Gastrocnemius medialis (tissue), 4 donors: ENCODE measurements at regions not wholly inside any gene's neighbourhood (a gene's known extent, or its start where the extent isn't known, plus 50 kb on each side); places are given as distances from the start of the nearest gene placed in this dataset.
"Not testable (repeated sequence)": the region's sequence is repeated elsewhere in the genome, so short reads cannot be mapped to it uniquely, and the experiment has no call there.

ENCODE experiments used
- ATAC-seq, 2 donors: fragments of 150-250 bp; one replicate each; pipeline ENCODE4 v1.9.1; 2016
- DNase-seq, 2 donors: peaks; one replicate each; pipeline ENCODE4 v3.0.0-alpha.2; 2019
- H3K27ac ChIP-seq, 4 donors: fragments of 200-600 bp; sonication (generic); 1 replicate in 1 of 4; 2 replicates in 3 of 4; pipeline ENCODE4 v1.5.1; 2016 to 2018; ENCODE audit warnings: mild to moderate bottlenecking in 2 of 4, moderate library complexity in 1 of 4
- H3K27me3 ChIP-seq, 3 donors: fragments of 200-600 bp; sonication (generic) in 2 of 3; 1 replicate in 1 of 3; 2 replicates in 2 of 3; pipeline versions ENCODE4 v1.5.1 to v1.6.0; 2016 to 2019; ENCODE audit warnings: mild to moderate bottlenecking in 1 of 3, moderate library complexity in 1 of 3
- H3K36me3 ChIP-seq, 2 donors: fragments of 200-600 bp; sonication (generic) in 1 of 2; one replicate each; pipeline ENCODE4 v1.5.1; 2017 to 2018
- H3K4me1 ChIP-seq, 2 donors: fragments of 200-600 bp; sonication (generic) in 1 of 2; one replicate each; pipeline ENCODE4 v1.5.1; 2016 to 2017; ENCODE audit warnings: mild to moderate bottlenecking in 2 of 2
- H3K4me3 ChIP-seq, 4 donors: fragments of 200-600 bp; sonication (generic) in 3 of 4; 1 replicate in 1 of 4; 2 replicates in 3 of 4; pipeline ENCODE4 v1.5.1; 2016 to 2019; ENCODE audit warnings: mild to moderate bottlenecking in 2 of 4
- H3K9me3 ChIP-seq, 3 donors: fragments of 200-600 bp; sonication (generic) in 2 of 3; 1 replicate in 1 of 3; 2 replicates in 2 of 3; pipeline ENCODE4 v1.5.1; 2016 to 2019
- POLR2A ChIP-seq, 2 donors: fragments of 450-650 bp; IDR thresholded peaks; one replicate each; pipeline ENCODE4 v1.6.1; 2017; ENCODE audit warnings: antibody characterized with exemption in 2 of 2, mild to moderate bottlenecking in 2 of 2, moderate library complexity in 2 of 2
- in situ Hi-C, 4 donors: fragments of 200-750 bp; cut with MboI; loops; one replicate each; pipeline versions ENCODE4 v1.15.0 to v1.8.0; 2017; ENCODE audit warnings: low sequenced_read_pairs in 4 of 4
- intact Hi-C: fragments of 100-400 bp; cut with DNase I; formaldehyde crosslinking; loops from one replicate; pipeline ENCODE4 v1.15.1; 2023; ENCODE audit warnings: low total_unique reads
- TF ChIP-seq, protein P1 (sequence below), 5 experiments: fragments of 450-650 bp in 3 of 5; fragments of 200-600 bp in 2 of 5; sonication (generic) in 2 of 5; IDR thresholded peaks in 4 of 5; conservative IDR thresholded peaks in 1 of 5; 1 replicate in 4 of 5; 2 replicates in 1 of 5; pipeline ENCODE4 v1.5.1; 2016 to 2019; ENCODE audit warnings: antibody characterized with exemption in 5 of 5, mild to moderate bottlenecking in 3 of 5, moderate library complexity in 3 of 5

DNA sequence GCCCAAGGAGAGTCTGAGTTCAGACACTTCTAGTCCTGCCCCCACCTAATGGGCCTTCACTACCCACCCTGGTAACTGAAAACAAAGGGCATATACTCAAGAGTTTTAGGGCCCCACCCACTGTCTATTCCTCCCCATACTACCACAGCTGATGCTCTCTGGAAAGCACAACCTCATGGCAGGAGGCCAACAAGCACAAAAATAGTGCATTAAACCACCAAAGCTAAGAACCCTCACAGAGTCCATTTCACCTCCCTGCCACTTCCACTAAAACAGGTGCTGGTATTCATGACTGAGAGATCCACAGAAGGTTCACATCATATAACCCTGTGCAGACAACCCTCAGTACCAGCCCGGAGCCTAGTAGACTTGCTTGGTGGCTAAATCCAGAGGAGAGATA is 132.1 kb upstream of the ADGRB3 start:
- no peak for TF ChIP-seq POLR2A (IDR thresholded peaks at IDR 0.05)
- TF ChIP-seq, protein P1, sequence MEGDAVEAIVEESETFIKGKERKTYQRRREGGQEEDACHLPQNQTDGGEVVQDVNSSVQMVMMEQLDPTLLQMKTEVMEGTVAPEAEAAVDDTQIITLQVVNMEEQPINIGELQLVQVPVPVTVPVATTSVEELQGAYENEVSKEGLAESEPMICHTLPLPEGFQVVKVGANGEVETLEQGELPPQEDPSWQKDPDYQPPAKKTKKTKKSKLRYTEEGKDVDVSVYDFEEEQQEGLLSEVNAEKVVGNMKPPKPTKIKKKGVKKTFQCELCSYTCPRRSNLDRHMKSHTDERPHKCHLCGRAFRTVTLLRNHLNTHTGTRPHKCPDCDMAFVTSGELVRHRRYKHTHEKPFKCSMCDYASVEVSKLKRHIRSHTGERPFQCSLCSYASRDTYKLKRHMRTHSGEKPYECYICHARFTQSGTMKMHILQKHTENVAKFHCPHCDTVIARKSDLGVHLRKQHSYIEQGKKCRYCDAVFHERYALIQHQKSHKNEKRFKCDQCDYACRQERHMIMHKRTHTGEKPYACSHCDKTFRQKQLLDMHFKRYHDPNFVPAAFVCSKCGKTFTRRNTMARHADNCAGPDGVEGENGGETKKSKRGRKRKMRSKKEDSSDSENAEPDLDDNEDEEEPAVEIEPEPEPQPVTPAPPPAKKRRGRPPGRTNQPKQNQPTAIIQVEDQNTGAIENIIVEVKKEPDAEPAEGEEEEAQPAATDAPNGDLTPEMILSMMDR (IDR thresholded peaks at IDR 0.05 in 4 of 5, conservative IDR thresholded peaks at IDR 0.05 in 1 of 5) = no peak
- DNase-seq = no peak
- no peaks in the 10 kb centered on the region for H3K4me1 ChIP-seq
- no peak overlapping the region for H3K27ac ChIP-seq
- in situ Hi-C loops (no loop called here), intact Hi-C loops (no loop called here)
- ATAC-seq = no peak
- no peak overlapping the region for H3K4me3 ChIP-seq
- H3K27me3 ChIP-seq = no peaks in the 10 kb centered on the region
- no peaks in the 10 kb centered on the region for H3K36me3 ChIP-seq
- H3K9me3 ChIP-seq = no peaks in the 10 kb centered on the region

DNA sequence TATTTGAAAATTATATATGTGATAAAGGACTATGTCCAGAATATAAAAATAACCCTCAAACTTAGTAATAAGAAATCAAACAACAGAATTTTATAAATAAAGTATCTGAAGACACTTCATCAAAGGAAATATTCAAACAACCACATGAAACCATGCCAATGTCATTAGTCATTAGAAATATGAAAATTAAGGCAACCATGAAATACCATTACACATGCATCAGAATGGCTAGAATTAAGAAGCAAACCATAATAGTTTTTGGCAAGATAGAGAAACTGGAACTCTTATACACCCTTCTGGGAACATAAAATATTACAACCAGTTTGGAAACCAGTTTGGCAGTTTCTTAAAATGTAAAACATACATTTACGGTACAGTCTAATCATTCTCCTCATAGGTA is 137.2 kb upstream of the ADGRB3 start:
- Histone ChIP-seq H3K4me1 (no peaks in the 10 kb centered on the region), H3K27ac (no peak overlapping the region), H3K4me3 (no peak overlapping the region), H3K36me3 (no peaks in the 10 kb centered on the region), H3K9me3 (no peaks in the 10 kb centered on the region), H3K27me3 (no peaks in the 10 kb centered on the region)
- DNase-seq (no peak), ATAC-seq (no peak)
- intact Hi-C loops (no loop called here), in situ Hi-C loops (no loop called here)
- TF ChIP-seq, protein P1 (IDR thresholded peaks at IDR 0.05 in 4 of 5, conservative IDR thresholded peaks at IDR 0.05 in 1 of 5) = no peak
- no peak for TF ChIP-seq POLR2A (IDR thresholded peaks at IDR 0.05)

DNA sequence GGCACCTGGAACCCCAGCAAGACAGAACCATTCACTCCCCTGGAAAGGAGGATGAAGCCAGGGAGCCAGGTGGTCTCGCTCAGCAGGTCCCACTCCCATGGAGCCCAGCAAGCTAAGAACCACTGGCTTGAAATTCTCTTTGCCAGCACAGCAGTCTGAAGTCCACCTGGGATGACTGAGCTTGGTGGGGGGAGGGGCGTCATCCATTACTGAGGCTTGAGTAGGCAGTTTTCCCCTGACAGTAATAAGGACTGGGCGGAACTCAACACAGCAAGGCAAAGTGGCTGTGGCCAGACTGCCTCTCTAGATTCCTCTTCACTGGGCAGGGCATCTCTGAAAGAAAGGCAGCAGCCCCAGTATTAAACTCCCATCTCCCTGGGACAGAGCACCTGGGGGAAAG is 140.2 kb upstream of the ADGRB3 start:
- H3K36me3 ChIP-seq, H3K9me3 ChIP-seq, H3K4me1 ChIP-seq, DNase-seq, ATAC-seq, in situ Hi-C loops, H3K27me3 ChIP-seq, H3K4me3 ChIP-seq, intact Hi-C loops, H3K27ac ChIP-seq: not testable (repeated sequence)

DNA sequence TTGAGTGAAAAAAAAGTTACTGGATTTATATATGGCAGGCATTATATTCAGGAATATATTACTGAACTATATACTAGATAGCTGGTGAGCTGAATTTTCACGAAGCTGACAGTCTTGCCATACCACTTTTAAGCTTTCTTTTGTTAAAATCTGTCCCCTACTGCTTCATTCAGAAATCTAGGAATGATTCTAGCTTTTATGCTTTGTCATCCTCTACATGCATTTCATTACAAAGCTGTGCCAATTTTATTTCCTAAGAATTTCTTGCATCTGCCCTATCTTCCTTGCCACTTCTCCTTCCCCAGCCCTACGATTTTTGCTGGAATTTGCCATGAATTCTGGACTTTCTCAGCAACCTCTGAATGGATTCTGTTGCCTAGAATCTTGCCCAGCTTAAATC is 158.5 kb upstream of the ADGRB3 start:
- no peak overlapping the region for H3K27ac ChIP-seq
- H3K9me3 ChIP-seq = no peaks in the 10 kb centered on the region
- in situ Hi-C loops (no loop called here), intact Hi-C loops (no loop called here)
- H3K27me3 ChIP-seq = no peaks in the 10 kb centered on the region
- DNase-seq = no peak
- ATAC-seq = no peak
- no peaks in the 10 kb centered on the region for H3K36me3 ChIP-seq
- H3K4me1 ChIP-seq = no peaks in the 10 kb centered on the region
- no peak overlapping the region for H3K4me3 ChIP-seq
- TF ChIP-seq POLR2A (IDR thresholded peaks at IDR 0.05) = no peak
- TF ChIP-seq, protein P1 (IDR thresholded peaks at IDR 0.05 in 4 of 5, conservative IDR thresholded peaks at IDR 0.05 in 1 of 5) = no peak

DNA sequence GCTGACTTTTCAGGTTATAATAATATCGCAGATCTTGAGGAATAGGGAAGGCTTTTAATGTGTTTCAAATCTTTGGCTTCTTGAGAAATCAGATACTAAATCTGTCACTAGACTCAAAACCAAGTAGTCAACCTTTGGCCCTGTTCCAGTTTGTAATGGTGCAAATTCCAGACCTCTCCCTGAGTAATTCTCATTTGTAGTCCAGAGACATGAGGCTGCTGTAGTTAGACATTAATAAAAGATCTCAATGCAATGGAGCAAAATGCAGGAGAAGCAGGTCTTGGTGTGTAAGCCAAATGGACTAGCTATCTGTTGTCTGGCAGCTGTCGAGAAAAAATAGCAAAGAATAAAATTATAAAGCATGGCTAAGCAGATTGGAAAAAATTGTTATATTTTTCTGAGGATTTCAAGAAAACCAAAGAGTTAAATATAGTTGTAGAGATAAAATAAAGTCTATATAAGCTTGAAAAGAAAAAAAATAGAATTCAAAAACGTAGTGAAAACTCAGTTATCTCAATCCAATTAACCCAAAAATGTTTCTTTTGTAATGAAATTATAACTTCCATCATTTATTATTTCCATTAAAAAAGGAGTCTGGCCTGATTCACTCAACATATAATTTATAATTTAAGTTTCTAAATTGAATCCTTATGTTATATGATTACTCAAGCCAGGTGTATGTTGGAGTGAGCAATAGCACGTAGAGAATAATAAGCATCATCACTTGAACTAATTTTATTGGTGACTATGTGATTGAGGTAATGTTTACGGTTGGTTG is 161.5 kb upstream of the ADGRB3 start:
- H3K9me3 ChIP-seq = no peaks in the 10 kb centered on the region
- H3K36me3 ChIP-seq = no peaks in the 10 kb centered on the region
- no peaks in the 10 kb centered on the region for H3K27me3 ChIP-seq
- no peak overlapping the region for H3K27ac ChIP-seq
- in situ Hi-C loops = no loop called here
- H3K4me1 ChIP-seq = no peaks in the 10 kb centered on the region
- no peak for TF ChIP-seq POLR2A (IDR thresholded peaks at IDR 0.05)
- TF ChIP-seq, protein P1 (IDR thresholded peaks at IDR 0.05 in 4 of 5, conservative IDR thresholded peaks at IDR 0.05 in 1 of 5) = no peak
- intact Hi-C loops = no loop called here
- no peak overlapping the region for H3K4me3 ChIP-seq
- no peak for DNase-seq
- no peak for ATAC-seq
